GM20431 (cell line): ENCODE measurements at regions not wholly inside any gene's neighbourhood (a gene's known extent, or its start where the extent isn't known, plus 50 kb on each side); places are given as distances from the start of the nearest gene placed in this dataset.

Experiments used
- in situ Hi-C: fragments of 300-500 bp; cut with MseI, MboI; formaldehyde crosslinking; loops from one replicate; pipeline ENCODE4 v1.15.0; 2020; ENCODE audit warnings: low sequenced_read_pairs; ENCODE audit not compliant: unreplicated experiment

DNA sequence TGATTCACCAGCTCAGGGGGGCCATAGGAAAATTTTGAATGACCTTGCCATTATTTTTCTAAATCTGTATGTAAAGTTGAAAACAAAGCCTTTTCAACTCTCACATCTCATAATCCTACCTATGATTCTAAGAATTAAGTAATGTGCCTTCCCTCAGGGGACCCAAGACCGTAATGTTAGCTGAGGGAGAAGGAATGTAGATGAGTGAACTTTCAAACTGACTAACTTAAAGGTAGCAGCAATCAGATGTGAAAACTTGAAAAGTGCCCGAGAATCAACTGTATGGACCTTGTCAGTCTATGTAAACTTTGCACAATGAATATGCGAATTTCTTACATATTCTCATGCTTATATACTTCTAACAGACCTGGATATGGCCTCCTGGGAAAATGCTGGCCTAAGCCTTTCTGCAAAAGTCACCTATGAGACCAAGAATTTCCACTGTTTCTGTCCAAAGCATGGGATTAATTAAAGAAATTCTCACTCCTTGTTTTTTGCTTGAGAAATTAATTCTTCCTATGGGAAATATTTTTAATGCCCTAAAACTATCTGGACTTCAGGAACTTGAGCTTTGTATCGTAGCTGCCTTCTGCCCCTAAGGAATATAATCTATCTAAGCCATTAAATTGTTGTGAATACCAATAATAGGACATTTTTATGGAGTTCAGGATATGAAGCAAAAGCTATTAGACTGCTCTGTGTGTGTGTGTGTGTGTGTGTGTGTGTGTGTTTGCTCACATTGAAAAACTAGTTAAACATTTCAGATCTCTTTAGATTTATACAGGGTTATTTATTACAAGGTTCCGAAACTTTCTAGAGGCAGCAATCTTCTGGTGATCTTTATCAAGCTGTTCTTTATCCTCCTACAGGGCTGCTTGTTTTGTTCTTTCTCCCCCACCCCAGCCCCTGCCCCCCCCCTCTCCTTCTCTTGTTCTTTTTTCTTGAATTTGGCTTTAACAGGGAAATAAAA lies 169.1 kb upstream of the CLINT1 start:
- in situ Hi-C loops, result no loop called here

GRCh38 chr5:158026304-158027031 lies 167.5 kb upstream of the CLINT1 start:
- in situ Hi-C loops, result no loop called here

GRCh38 chr5:158023266-158023665 lies 164.3 kb upstream of the CLINT1 start:
- in situ Hi-C loops, result no loop called here

GRCh38 chr5:158022837-158023236 lies 163.9 kb upstream of the CLINT1 start:
- in situ Hi-C loops, result no loop called here

DNA sequence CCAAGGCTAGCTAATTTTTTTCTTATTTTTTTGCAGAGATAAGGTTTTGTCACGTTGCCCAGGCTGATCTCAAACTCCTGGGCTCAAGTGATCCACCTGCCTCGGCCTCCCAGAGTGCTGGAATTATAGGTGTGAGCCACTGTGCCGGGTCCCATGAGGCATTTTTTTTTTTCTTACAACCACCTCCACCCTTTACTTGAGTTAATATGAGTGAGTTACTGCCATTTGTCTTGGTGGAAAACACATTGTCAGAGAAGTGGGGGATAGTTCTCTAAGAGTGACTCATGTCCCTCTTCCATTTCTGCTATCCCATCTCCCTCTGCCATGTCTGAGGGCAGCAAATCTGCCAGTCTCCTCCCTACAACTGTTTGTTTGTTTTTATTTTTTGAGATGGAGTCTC lies 163.4 kb upstream of the CLINT1 start:
- in situ Hi-C loops, result no loop called here

DNA sequence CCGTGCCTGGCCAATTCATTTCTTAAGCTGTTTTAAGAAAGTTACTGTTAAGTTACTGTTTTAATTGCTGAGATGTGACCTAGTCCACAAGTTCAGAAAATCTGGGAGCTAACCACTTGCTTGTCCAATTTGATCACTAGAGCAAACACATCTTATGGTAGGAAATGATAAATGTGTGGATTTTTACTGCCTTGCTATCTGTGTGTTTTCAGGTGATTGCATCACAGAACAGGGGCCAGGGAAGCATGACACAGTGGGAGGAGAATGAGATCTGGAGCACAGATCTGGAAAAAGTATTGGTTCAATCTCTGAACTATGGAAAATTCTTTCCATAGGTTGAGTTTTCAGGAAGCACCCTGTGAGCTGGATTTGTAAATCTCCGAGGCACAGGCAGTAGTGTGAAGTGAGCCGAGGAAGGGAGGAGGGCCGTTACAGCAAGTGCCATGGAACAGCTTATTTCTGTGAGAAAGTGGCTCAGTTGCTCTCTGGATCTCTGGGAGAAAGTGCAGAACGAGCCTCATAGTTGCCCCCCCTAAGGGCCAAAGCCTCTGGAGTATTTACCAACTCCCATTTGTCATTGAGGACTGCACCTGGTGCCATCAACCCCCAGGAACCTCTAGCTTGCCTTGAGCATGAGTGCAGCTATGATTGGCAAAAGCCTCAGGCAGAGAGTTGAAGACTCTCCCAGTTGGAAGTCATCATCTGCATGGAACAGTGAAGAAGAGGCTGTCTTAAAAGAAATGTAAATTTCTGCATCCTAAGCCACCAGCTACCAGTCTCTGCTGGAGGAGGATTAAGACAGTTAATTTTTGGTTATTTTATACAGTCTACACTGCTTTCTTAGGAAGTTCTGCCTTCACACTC lies 161.8 kb upstream of the CLINT1 start:
- in situ Hi-C loops, result no loop called here

DNA sequence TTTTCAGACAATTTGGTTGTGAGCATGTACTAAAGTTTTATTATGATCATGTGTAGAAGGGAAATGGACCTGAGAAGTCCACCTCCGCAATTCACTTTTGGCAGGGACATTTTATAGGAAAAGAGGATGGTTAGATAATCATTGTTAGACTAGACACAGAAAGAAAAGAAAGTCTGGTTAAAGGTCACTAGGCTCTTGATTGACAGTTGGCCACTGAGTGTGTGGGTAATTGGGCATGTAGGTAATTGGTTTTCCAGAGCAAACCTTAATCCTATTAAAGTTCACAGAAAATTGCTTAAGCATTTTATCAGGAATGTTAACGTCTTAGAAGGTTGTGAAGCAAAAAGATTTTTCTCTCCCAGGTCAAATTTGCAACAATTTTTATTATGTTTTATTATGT lies 158.5 kb upstream of the CLINT1 start:
- in situ Hi-C loops, result no loop called here

GRCh38 chr5:158014372-158014771 lies 155.4 kb upstream of the CLINT1 start:
- in situ Hi-C loops, result no loop called here

GRCh38 chr5:158013939-158014338 lies 155.0 kb upstream of the CLINT1 start:
- in situ Hi-C loops, result no loop called here

DNA sequence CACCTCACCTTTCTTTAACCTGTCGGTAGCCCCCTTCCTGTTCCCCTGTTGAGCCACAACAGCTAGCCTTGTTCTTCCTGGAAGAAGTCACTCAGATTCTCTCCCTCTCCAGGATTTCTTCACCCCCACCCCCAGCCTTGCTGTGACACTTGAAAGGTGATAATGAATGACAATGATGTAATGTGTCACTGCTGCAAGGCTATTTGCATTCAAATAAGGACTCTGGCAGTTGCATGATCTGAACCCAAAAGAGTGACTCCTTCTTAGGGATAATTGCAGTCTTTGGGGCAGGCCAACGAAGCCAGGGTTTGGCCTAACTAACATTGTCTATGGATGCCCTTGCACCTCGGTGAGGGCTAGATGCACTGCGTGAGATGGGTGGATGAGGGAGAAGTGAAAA lies 154.4 kb upstream of the CLINT1 start:
- in situ Hi-C loops, result no loop called here

- in situ Hi-C loops, result no loop called here
Measured at GRCh38 chr5:158011422-158011821, 152.5 kb upstream of the CLINT1 start.

DNA sequence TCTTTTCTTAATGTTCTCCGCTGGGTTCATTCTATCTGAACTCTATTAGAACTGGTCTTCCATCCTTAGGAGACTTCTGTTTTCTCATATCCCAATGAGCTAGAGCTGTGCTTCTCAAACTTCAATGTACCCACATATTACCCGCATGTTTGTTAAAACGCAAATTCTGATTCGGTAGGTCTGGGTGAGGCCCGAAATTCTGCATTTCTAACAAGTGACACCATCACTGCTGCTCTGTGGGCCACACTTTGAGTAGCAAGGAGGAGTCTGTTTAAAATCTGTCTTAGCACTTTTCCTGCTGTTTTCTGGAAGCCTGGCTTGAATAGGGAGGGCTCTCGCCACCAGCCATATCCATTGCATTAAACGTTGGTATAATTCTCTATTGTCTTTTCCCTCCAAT lies 151.9 kb upstream of the CLINT1 start:
- in situ Hi-C loops, result no loop called here

- in situ Hi-C loops, result no loop called here
Measured at GRCh38 chr5:158007336-158007735, 148.4 kb upstream of the CLINT1 start.

GRCh38 chr5:157999696-158000095 lies 140.8 kb upstream of the CLINT1 start:
- in situ Hi-C loops, result no loop called here

- in situ Hi-C loops, result no loop called here
Measured at GRCh38 chr5:157997991-157998504, 139.1 kb upstream of the CLINT1 start.

- in situ Hi-C loops, result no loop called here
Measured at GRCh38 chr5:157994906-157995519, 136.1 kb upstream of the CLINT1 start.

DNA sequence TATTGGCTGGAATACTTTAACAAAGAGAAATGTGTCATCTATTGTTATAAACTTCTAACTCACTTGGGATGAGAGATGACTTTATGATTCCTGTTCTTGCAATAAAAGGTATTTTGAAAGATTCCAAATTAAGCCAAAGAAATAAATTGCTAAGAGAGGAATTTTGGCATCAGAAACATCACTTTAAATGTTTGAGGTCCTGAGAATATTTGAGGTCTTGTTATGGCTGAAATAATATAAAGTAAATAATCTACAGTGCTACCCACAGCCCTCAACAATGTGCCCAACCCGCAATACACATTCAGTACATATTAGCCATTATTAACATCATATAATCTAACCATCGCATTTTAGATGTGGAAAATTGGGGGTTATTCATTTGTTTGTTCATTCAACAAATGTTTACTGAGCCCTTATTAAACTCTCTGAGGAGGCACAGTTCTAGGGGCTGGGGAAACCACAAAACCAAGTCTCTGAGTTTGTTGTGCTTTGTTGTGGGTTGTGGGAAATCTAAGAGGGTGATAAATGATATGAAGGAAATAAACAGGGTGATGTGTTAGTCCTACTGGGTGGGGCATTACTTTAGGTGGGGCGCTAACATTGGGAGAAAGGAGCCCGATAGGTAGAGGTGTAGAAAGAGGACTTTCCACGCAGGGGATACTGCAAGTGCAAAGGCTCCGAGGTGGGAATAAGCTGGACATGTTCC lies 135.2 kb upstream of the CLINT1 start:
- in situ Hi-C loops, result no loop called here

- in situ Hi-C loops, result no loop called here
Measured at GRCh38 chr5:157993201-157993600, 134.3 kb upstream of the CLINT1 start.

- in situ Hi-C loops, result no loop called here
Measured at GRCh38 chr5:157990583-157991181, 131.7 kb upstream of the CLINT1 start.
